ENCODE measurements at regions not wholly inside any gene's neighbourhood (a gene's known extent, or its start where the extent isn't known, plus 50 kb on each side); places are given as distances from the start of the nearest gene placed in this dataset.

GRCh38 chr11:11789735-11790369 lies 51.9 kb upstream of the USP47 start:
- in situ Hi-C loops (cut with MboI; ENCODE audit: low sequenced_read_pairs, unreplicated experiment), result loop anchor here (10.0 to 25.0 kb wide), 3 partner anchors 765 to 1003 kb away; no protein-coding TSS in a partner anchor
- TF ChIP-seq, protein P1, sequence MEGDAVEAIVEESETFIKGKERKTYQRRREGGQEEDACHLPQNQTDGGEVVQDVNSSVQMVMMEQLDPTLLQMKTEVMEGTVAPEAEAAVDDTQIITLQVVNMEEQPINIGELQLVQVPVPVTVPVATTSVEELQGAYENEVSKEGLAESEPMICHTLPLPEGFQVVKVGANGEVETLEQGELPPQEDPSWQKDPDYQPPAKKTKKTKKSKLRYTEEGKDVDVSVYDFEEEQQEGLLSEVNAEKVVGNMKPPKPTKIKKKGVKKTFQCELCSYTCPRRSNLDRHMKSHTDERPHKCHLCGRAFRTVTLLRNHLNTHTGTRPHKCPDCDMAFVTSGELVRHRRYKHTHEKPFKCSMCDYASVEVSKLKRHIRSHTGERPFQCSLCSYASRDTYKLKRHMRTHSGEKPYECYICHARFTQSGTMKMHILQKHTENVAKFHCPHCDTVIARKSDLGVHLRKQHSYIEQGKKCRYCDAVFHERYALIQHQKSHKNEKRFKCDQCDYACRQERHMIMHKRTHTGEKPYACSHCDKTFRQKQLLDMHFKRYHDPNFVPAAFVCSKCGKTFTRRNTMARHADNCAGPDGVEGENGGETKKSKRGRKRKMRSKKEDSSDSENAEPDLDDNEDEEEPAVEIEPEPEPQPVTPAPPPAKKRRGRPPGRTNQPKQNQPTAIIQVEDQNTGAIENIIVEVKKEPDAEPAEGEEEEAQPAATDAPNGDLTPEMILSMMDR (IDR thresholded peaks at IDR 0.05; ENCODE audit: borderline replicate concordance, control extremely low read depth, extremely low read depth, insufficient read depth, missing control alignments), result peak; percentile 38
- no peak for DNase-seq (ENCODE audit: low spot score)

DNA sequence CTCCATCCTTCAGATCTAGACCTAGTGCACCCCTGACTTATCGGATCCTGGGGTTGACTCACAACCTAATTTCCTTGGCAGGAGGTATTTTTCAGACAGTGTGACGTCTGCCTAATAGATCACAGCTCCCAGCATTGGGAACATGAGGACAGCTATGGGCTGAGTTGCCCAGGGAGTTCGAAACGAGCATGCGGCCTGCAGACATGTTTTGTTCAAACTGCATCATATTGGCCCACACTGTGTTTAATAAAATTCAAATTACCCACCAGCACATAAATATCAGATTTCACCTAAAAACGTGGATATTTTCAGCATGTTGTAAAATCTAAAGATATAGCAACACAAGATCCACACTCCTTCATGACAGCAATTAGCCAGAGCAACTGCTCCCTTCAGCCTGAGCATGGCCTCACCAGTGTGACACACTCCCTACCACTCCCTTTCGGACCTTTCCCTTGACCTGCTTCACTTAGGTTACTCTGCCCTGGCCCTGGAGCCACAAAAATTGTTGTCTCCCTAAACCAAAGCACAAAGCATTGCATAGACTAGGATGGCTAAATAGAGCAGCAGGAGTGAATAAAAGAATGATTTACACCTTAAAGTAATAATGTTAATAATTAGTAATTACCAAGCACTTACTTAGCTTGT lies 53.6 kb upstream of the USP47 start:
- in situ Hi-C loops (cut with MboI; ENCODE audit: low sequenced_read_pairs, unreplicated experiment), result loop anchor here (10.0 to 25.0 kb wide), 3 partner anchors 763 to 1001 kb away; no protein-coding TSS in a partner anchor
- DNase-seq (ENCODE audit: low spot score), result no peak

GRCh38 chr11:11787305-11788062 lies 54.3 kb upstream of the USP47 start:
- peak; percentile 53 for DNase-seq (ENCODE audit: low spot score)
- in situ Hi-C loops (cut with MboI; ENCODE audit: low sequenced_read_pairs, unreplicated experiment), result loop anchor here (10.0 to 25.0 kb wide), 3 partner anchors 763 to 1000 kb away; no protein-coding TSS in a partner anchor
- TF ChIP-seq, protein P1 (IDR thresholded peaks at IDR 0.05; ENCODE audit: borderline replicate concordance, control extremely low read depth, extremely low read depth, insufficient read depth, missing control alignments), result peak; percentile 83

More for the DNA sequence above, 53.6 kb upstream of the USP47 start:
- TF ChIP-seq, protein P1 (IDR thresholded peaks at IDR 0.05; ENCODE audit: borderline replicate concordance, control extremely low read depth, extremely low read depth, insufficient read depth, missing control alignments), result no peak

DNA sequence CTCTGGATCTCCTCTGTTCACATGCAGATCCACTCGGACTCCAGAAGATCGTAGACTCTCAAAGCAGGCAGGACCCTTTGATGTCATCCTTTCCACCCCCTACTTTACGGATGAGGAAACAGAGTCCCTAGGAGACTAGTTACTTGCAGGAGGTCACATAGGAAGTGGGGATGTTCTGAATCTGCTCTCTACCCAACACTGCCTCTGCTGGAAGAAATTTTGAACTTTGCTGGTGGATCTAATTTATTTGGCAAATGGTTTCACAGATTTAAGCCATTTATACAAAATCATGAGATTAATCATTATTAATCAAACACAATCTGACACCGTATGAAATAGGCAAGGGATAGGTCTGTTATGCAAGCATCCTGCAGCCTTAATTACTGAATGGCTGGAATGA lies 55.0 kb upstream of the USP47 start:
- in situ Hi-C loops (cut with MboI; ENCODE audit: low sequenced_read_pairs, unreplicated experiment), result loop anchor here (10.0 to 25.0 kb wide), 3 partner anchors 762 to 999 kb away; no protein-coding TSS in a partner anchor
- DNase-seq (ENCODE audit: low spot score), result no peak
- TF ChIP-seq, protein P1 (IDR thresholded peaks at IDR 0.05; ENCODE audit: borderline replicate concordance, control extremely low read depth, extremely low read depth, insufficient read depth, missing control alignments), result no peak

DNA sequence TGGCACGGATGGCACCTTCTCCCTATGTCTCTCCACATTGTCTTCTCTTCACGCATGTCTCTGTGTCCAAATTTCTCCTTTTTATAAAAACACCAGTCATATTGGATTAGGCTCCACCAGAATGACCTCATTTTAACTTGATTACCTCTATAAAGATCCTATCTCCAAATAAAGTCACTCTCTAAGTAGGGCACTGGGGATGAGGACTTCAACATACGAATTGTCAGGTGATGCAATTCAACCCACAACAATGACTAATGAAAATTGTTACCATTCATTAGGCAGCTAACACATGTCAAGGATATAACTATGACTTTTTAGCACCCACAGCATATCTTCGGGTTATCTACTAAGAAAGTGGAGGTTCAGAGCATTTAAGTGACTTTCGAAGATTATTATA lies 55.5 kb upstream of the USP47 start:
- in situ Hi-C loops (cut with MboI; ENCODE audit: low sequenced_read_pairs, unreplicated experiment), result loop anchor here (10.0 to 25.0 kb wide), 3 partner anchors 761 to 999 kb away; no protein-coding TSS in a partner anchor

More for the DNA sequence above, 55.5 kb upstream of the USP47 start:
- DNase-seq (ENCODE audit: low spot score), result no peak
- TF ChIP-seq, protein P1 (IDR thresholded peaks at IDR 0.05; ENCODE audit: borderline replicate concordance, control extremely low read depth, extremely low read depth, insufficient read depth, missing control alignments), result no peak
